Muscle of leg (tissue), 3 donors: ENCODE measurements at regions not wholly inside any gene's neighbourhood (a gene's known extent, or its start where the extent isn't known, plus 50 kb on each side); places are given as distances from the start of the nearest gene placed in this dataset.

Source experiments
- DNase-seq: peaks from one replicate; pipeline ENCODE4 v3.0.0; 2013
- H3K27ac ChIP-seq: one replicate; pipeline ENCODE4 v1.5.1; 2013; ENCODE audit warnings: mild to moderate bottlenecking, low read length, control low read depth
- H3K27me3 ChIP-seq: one replicate; pipeline ENCODE4 v1.6.1; 2013; ENCODE audit warnings: low read length; ENCODE audit not compliant: control insufficient read depth, insufficient read depth
- H3K36me3 ChIP-seq: one replicate; pipeline ENCODE4 v1.6.1; 2013; ENCODE audit warnings: low read length; ENCODE audit not compliant: control insufficient read depth, insufficient read depth
- H3K4me1 ChIP-seq: one replicate; pipeline ENCODE4 v1.6.1; 2013; ENCODE audit warnings: low read length; ENCODE audit not compliant: control insufficient read depth, insufficient read depth
- H3K4me3 ChIP-seq: one replicate; pipeline ENCODE4 v1.5.1; 2013; ENCODE audit warnings: low read length, control low read depth
- H3K9me3 ChIP-seq: replicated peaks from 2 replicates; pipeline ENCODE4 v1.6.1; 2013; ENCODE audit warnings: low read depth, low read length; ENCODE audit not compliant: control insufficient read depth
- WGBS: methylation state at CpG from one replicate; pipeline ENCODE4 v1.1.5; 2013; ENCODE audit warnings: missing lambda C conversion rate; ENCODE audit not compliant: insufficient coverage; 5-methylcytosine and 5-hydroxymethylcytosine counted together

GRCh38 chr2:375270-375955, 87.5 kb upstream of the ALKAL2 start:
- H3K27ac ChIP-seq = no peak overlapping the region
- no peak for DNase-seq
- WGBS = 51% methylated on average over 7 of the region's 9 CpGs
- peaks cover 5% of the 10 kb centered on the region for H3K9me3 ChIP-seq
- H3K4me1 ChIP-seq = no peaks in the 10 kb centered on the region
- no peaks in the 10 kb centered on the region for H3K36me3 ChIP-seq
- H3K4me3 ChIP-seq = no peak overlapping the region
- no peaks in the 10 kb centered on the region for H3K27me3 ChIP-seq

GRCh38 chr2:368386-368785, 80.5 kb upstream of the ALKAL2 start:
- no peak overlapping the region for H3K27ac ChIP-seq
- no peaks in the 10 kb centered on the region for H3K9me3 ChIP-seq
- H3K4me1 ChIP-seq = no peaks in the 10 kb centered on the region
- no peak for DNase-seq
- H3K4me3 ChIP-seq = no peak overlapping the region
- no peaks in the 10 kb centered on the region for H3K36me3 ChIP-seq
- H3K27me3 ChIP-seq = peaks cover 3% of the 10 kb centered on the region
- no CpG with 5 or more reads among the region's 5 CpGs for WGBS

- WGBS = 69% methylated on average over 3 of the region's 6 CpGs
- no peaks in the 10 kb centered on the region for H3K36me3 ChIP-seq
- DNase-seq = no peak
- H3K27ac ChIP-seq = no peak overlapping the region
- H3K4me1 ChIP-seq = no peaks in the 10 kb centered on the region
- no peak overlapping the region for H3K4me3 ChIP-seq
- H3K9me3 ChIP-seq = peaks cover 2% of the 10 kb centered on the region
- peaks cover 3% of the 10 kb centered on the region for H3K27me3 ChIP-seq
These were observed 79.4 kb upstream of the ALKAL2 start for GRCh38 chr2:367246-367645.

- no peaks in the 10 kb centered on the region for H3K4me1 ChIP-seq
- no peaks in the 10 kb centered on the region for H3K36me3 ChIP-seq
- H3K27ac ChIP-seq = no peak overlapping the region
- no peak for DNase-seq
- no peak overlapping the region for H3K4me3 ChIP-seq
- H3K27me3 ChIP-seq = peaks cover 3% of the 10 kb centered on the region
- H3K9me3 ChIP-seq = peaks cover 2% of the 10 kb centered on the region
- WGBS = 63% methylated on average over 6 of the region's 11 CpGs
These were observed 78.8 kb upstream of the ALKAL2 start for GRCh38 chr2:366706-367105.

- Histone ChIP-seq H3K4me3 (no peak overlapping the region), H3K27ac (no peak overlapping the region), H3K27me3 (peaks cover 3% of the 10 kb centered on the region), H3K9me3 (peaks cover 2% of the 10 kb centered on the region), H3K36me3 (no peaks in the 10 kb centered on the region), H3K4me1 (no peaks in the 10 kb centered on the region)
- DNase-seq = no peak
- 85% methylated on average over 27 of the region's 28 CpGs for WGBS
These were observed 77.7 kb upstream of the ALKAL2 start for GRCh38 chr2:365367-366275.

GRCh38 chr2:363824-364470, 76.1 kb upstream of the ALKAL2 start:
- H3K27me3 ChIP-seq = peaks cover 3% of the 10 kb centered on the region
- WGBS = 91% methylated on average over 24 of the region's 24 CpGs
- H3K27ac ChIP-seq = no peak overlapping the region
- no peaks in the 10 kb centered on the region for H3K36me3 ChIP-seq
- H3K4me3 ChIP-seq = no peak overlapping the region
- no peaks in the 10 kb centered on the region for H3K4me1 ChIP-seq
- H3K9me3 ChIP-seq = peaks cover 2% of the 10 kb centered on the region
- DNase-seq = no peak

- DNase-seq = no peak
- WGBS = 100% methylated on average over 1 of the region's 5 CpGs
- peaks cover 3% of the 10 kb centered on the region for H3K27me3 ChIP-seq
- no peak overlapping the region for H3K4me3 ChIP-seq
- no peak overlapping the region for H3K27ac ChIP-seq
- no peaks in the 10 kb centered on the region for H3K36me3 ChIP-seq
- no peaks in the 10 kb centered on the region for H3K4me1 ChIP-seq
- H3K9me3 ChIP-seq = peaks cover 2% of the 10 kb centered on the region
These were observed 75.0 kb upstream of the ALKAL2 start for GRCh38 chr2:362924-363323.

GRCh38 chr2:360124-360523, 72.2 kb upstream of the ALKAL2 start:
- Histone ChIP-seq H3K4me1 (no peaks in the 10 kb centered on the region), H3K36me3 (no peaks in the 10 kb centered on the region), H3K27me3 (no peaks in the 10 kb centered on the region), H3K27ac (no peak overlapping the region), H3K9me3 (peaks cover 2% of the 10 kb centered on the region), H3K4me3 (no peak overlapping the region)
- no CpG with 5 or more reads among the region's 4 CpGs for whole genome bisulfite sequencing
- DNase-seq = no peak

- 47% methylated on average over 3 of the region's 5 CpGs for WGBS
- H3K27me3 ChIP-seq = no peaks in the 10 kb centered on the region
These were observed 71.2 kb upstream of the ALKAL2 start for GRCh38 chr2:359047-359446.

GRCh38 chr2:357811-358210, 69.9 kb upstream of the ALKAL2 start:
- DNase-seq = no peak
- Histone ChIP-seq H3K27ac (no peak overlapping the region), H3K27me3 (no peaks in the 10 kb centered on the region), H3K4me3 (no peak overlapping the region), H3K9me3 (no peaks in the 10 kb centered on the region), H3K36me3 (no peaks in the 10 kb centered on the region), H3K4me1 (no peaks in the 10 kb centered on the region)
- WGBS = no CpG with 5 or more reads among the region's 2 CpGs

More at GRCh38 chr2:359047-359446, 71.2 kb upstream of the ALKAL2 start:
- H3K4me1 ChIP-seq = no peaks in the 10 kb centered on the region
- no peak overlapping the region for H3K4me3 ChIP-seq
- no peaks in the 10 kb centered on the region for H3K36me3 ChIP-seq
- peaks cover 2% of the 10 kb centered on the region for H3K9me3 ChIP-seq
- H3K27ac ChIP-seq = no peak overlapping the region
- DNase-seq = no peak
